Panc1 (cell line): ENCODE measurements at regions not wholly inside any gene's neighbourhood (a gene's known extent, or its start where the extent isn't known, plus 50 kb on each side); places are given as distances from the start of the nearest gene placed in this dataset.

ENCODE experiments used
- ATAC-seq: fragments of 200-7000 bp; cut with Tn5 transposase; 2 replicates; pipeline ENCODE4 v1.9.1; 2020; ENCODE audit warnings: mild to moderate bottlenecking, moderate library complexity
- BruUV-seq: library from RNA; stranded (reverse); fragments of 400-500 nt; replicated peaks from 2 replicates; lab custom pipeline; 2021; lab: Mats Ljungman, UMichigan
- CTCF ChIA-PET: fragments of 300-600 bp; sonication (Branson Sonifier 250); formaldehyde crosslinking; loops from one replicate; lab custom pipeline; 2022; ENCODE audit warnings: antibody characterized with exemption; lab: Charles Lee
- POLR2A ChIA-PET: fragments of 300-600 bp; sonication (Branson Sonifier 250); formaldehyde crosslinking; loops from one replicate; lab custom pipeline; 2022; ENCODE audit warnings: antibody characterized with exemption; lab: Charles Lee
- DNase-seq: peaks from one replicate; pipeline ENCODE4 v3.0.0-alpha.2; 2010; ENCODE audit warnings: low read depth, low spot score
- H3K27ac ChIP-seq: 2 replicates; pipeline ENCODE4 v1.5.1; 2011; ENCODE audit warnings: mild to moderate bottlenecking, low read length, inconsistent platforms
- H3K27me3 ChIP-seq: fragments of 200-500 bp; sonication (Bioruptor generic); 2 replicates; pipeline ENCODE4 v1.6.0; 2014; ENCODE audit warnings: low read length, inconsistent platforms; ENCODE audit not compliant: control insufficient read depth, insufficient read depth
- H3K36me3 ChIP-seq: fragments of 200-500 bp; sonication (Bioruptor generic); 2 replicates; pipeline ENCODE4 v1.5.1; 2014; ENCODE audit warnings: inconsistent platforms, mild to moderate bottlenecking, low read length, moderate library complexity; ENCODE audit not compliant: control insufficient read depth, insufficient read depth
- H3K4me1 ChIP-seq: 2 replicates; pipeline ENCODE4 v1.5.1; 2011; ENCODE audit warnings: inconsistent platforms, mild to moderate bottlenecking, low read length, moderate library complexity; ENCODE audit not compliant: control insufficient read depth, insufficient read depth
- H3K4me3 ChIP-seq, 2 experiments: 2 replicates each; pipeline ENCODE4 v1.5.1; 2011 to 2012; ENCODE audit warnings: low read depth in 2 of 2, low read length in 2 of 2, mild to moderate bottlenecking in 2 of 2, inconsistent platforms in 1 of 2, moderate library complexity in 1 of 2
- H3K9me3 ChIP-seq: fragments of 200-500 bp; sonication (Bioruptor generic); 2 replicates; pipeline ENCODE4 v1.5.1; 2014; ENCODE audit warnings: low read depth, mild to moderate bottlenecking, inconsistent platforms, low read length, moderate library complexity; ENCODE audit not compliant: control insufficient read depth, insufficient read depth
- CTCF ChIP-seq: fragments of 450-650 bp; IDR thresholded peaks from 2 replicates; pipeline ENCODE4 v1.5.1; 2017; ENCODE audit warnings: mild to moderate bottlenecking
- POLR2AphosphoS5 ChIP-seq: IDR thresholded peaks from 2 replicates; pipeline ENCODE4 v1.6.1; 2012; ENCODE audit warnings: mild to moderate bottlenecking, low read depth, low read length, moderate library complexity
- REST ChIP-seq, 2 experiments: IDR thresholded peaks; 2 replicates each; pipeline ENCODE4 v1.6.1; 2011 to 2012; ENCODE audit warnings: low read depth in 2 of 2, control low read depth in 1 of 2, low read length in 1 of 2, mild to moderate bottlenecking in 1 of 2, moderate library complexity in 1 of 2; ENCODE audit not compliant: insufficient read depth in 1 of 2
- SIN3A ChIP-seq: IDR thresholded peaks from 2 replicates; pipeline ENCODE4 v1.6.1; 2012; ENCODE audit warnings: low read depth, mild to moderate bottlenecking, low read length, moderate library complexity, borderline replicate concordance; ENCODE audit not compliant: insufficient read depth
- TCF7L2 ChIP-seq: IDR thresholded peaks from 2 replicates; pipeline ENCODE4 v1.6.1; 2011; ENCODE audit warnings: mild to moderate bottlenecking, low read depth, low read length, inconsistent platforms
- in situ Hi-C: cut with HindIII; loops from 2 replicates; pipeline ENCODE4 v1.10.0; 2016; ENCODE audit warnings: low sequenced_read_pairs, low pct_unique_long_range_greater_than_20kb
- intact Hi-C: fragments of 100-400 bp; cut with micrococcal nuclease; formaldehyde crosslinking; loops from one replicate; pipeline ENCODE4 v1.10.0; 2022; ENCODE audit not compliant: unreplicated experiment

- BruUV-seq, result no TSS peak
- intact Hi-C loops, result loop anchor here (5.0 kb wide), 1 partner anchor 127 kb away; no protein-coding TSS in a partner anchor
- Histone ChIP-seq H3K36me3 (no peaks in the 10 kb centered on the region), H3K4me1 (no peaks in the 10 kb centered on the region), H3K27me3 (no peaks in the 10 kb centered on the region), H3K27ac (no peak overlapping the region), H3K9me3 (no peaks in the 10 kb centered on the region), H3K4me3 (no peak overlapping the region)
- ChIA-PET CTCF (no interaction called here), POLR2A (no interaction called here)
- in situ Hi-C loops, result no loop called here
- TF ChIP-seq REST (IDR thresholded peaks at IDR 0.05; ENCODE audit: insufficient read depth in 1 of 2, low read depth in 2 of 2, low read length in 1 of 2) (no peak), TCF7L2 (no peak), CTCF (no peak)
- ATAC-seq (no peak), DNase-seq (no peak)
Measured at GRCh38 chr2:7209757-7210555, 292.7 kb downstream of the RNF144A start.

GRCh38 chr2:7210712-7211111, 293.5 kb downstream of the RNF144A start:
- H3K9me3 ChIP-seq, result no peaks in the 10 kb centered on the region
- ATAC-seq (no peak), DNase-seq (no peak)
- ChIA-PET CTCF (no interaction called here), POLR2A (no interaction called here)
- no peaks in the 10 kb centered on the region for H3K36me3 ChIP-seq
- intact Hi-C loops (no loop called here), in situ Hi-C loops (no loop called here)
- no peaks in the 10 kb centered on the region for H3K4me1 ChIP-seq
- H3K4me3 ChIP-seq, result no peak overlapping the region
- TF ChIP-seq POLR2AphosphoS5, result no peak
- TF ChIP-seq TCF7L2, result no peak
- no peak for TF ChIP-seq CTCF
- TF ChIP-seq REST (IDR thresholded peaks at IDR 0.05; ENCODE audit: insufficient read depth in 1 of 2, low read depth in 2 of 2, low read length in 1 of 2), result no peak
- TF ChIP-seq SIN3A, result no peak
- H3K27me3 ChIP-seq, result no peaks in the 10 kb centered on the region
- no TSS peak for BruUV-seq
- H3K27ac ChIP-seq, result no peak overlapping the region
